Large intestine (tissue), 3 donors: ENCODE measurements at regions not wholly inside any gene's neighbourhood (a gene's known extent, or its start where the extent isn't known, plus 50 kb on each side); places are given as distances from the start of the nearest gene placed in this dataset.
"Not testable (repeated sequence)": the region's sequence is repeated elsewhere in the genome, so short reads cannot be mapped to it uniquely, and the experiment has no call there.

Source experiments
- DNase-seq, 2 donors: peaks; one replicate each; pipeline versions ENCODE4 v3.0.0 to v3.0.0-alpha.2; 2013
- H3K27ac ChIP-seq: one replicate; pipeline ENCODE4 v1.5.1; 2013; ENCODE audit warnings: low read length
- H3K27me3 ChIP-seq: 2 replicates; pipeline ENCODE4 v1.6.1; 2013; ENCODE audit warnings: low read length; ENCODE audit not compliant: control insufficient read depth, insufficient read depth
- H3K36me3 ChIP-seq: 2 replicates; pipeline ENCODE4 v1.6.1; 2013; ENCODE audit warnings: low read length; ENCODE audit not compliant: control insufficient read depth, insufficient read depth
- H3K4me1 ChIP-seq: one replicate; pipeline ENCODE4 v1.6.1; 2013; ENCODE audit warnings: low read length; ENCODE audit not compliant: control insufficient read depth, insufficient read depth
- H3K4me3 ChIP-seq: one replicate; pipeline ENCODE4 v1.5.1; 2013; ENCODE audit warnings: low read length
- H3K9me3 ChIP-seq: one replicate; pipeline ENCODE4 v1.6.1; 2013; ENCODE audit warnings: mild to moderate bottlenecking, low read depth, low read length, moderate library complexity; ENCODE audit not compliant: control insufficient read depth
- WGBS: methylation state at CpG from one replicate; pipeline ENCODE4 v1.1.5; 2013; ENCODE audit warnings: low lambda C conversion rate; ENCODE audit not compliant: insufficient coverage; 5-methylcytosine and 5-hydroxymethylcytosine counted together

DNA sequence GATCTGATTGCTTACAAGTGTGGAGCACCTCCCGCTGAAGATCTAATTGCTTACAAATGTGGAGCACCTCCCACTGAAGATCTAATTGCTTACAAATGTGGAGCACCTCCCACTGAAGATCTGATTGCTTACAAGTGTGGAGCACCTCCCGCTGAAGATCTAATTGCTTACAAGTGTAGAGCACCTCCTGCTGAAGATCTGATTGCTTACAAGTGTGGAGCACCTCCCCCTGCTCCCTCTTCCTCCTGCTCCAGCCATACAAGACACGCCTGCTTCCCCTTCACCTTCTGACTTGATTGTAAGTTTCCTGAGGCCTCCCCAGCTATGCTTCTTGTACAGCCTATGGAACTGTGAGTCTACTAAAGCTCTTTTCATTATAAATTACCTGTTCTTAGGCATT is 1014.9 kb downstream of the SOCS6 start:
- not testable (repeated sequence) for DNase-seq, H3K36me3 ChIP-seq, H3K27ac ChIP-seq, H3K9me3 ChIP-seq, H3K4me1 ChIP-seq, H3K27me3 ChIP-seq, H3K4me3 ChIP-seq
- WGBS = no CpG with 5 or more reads among the region's 3 CpGs

DNA sequence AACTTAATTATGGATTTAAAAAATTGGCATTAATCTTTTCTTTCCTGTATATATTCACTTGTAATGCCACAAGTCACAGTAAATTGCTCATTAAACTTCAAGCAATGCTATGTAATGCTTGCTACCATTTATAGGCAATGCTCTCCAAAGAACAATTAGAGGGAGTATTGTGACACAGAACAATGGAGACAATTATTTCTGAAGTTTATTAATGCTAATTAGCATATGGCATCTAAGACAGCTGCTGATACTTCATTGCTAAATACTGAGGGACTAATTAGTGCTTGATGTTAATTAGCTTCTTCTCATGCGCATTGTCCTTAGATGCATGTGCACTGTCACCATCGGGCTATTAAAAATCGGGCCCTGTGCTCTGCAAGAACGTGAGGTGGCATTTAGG is 1012.8 kb downstream of the SOCS6 start:
- no peaks in the 10 kb centered on the region for H3K9me3 ChIP-seq
- DNase-seq = no peak
- H3K27ac ChIP-seq = no peak overlapping the region
- H3K36me3 ChIP-seq = no peaks in the 10 kb centered on the region
- no peak overlapping the region for H3K4me3 ChIP-seq
- no peaks in the 10 kb centered on the region for H3K27me3 ChIP-seq
- no peaks in the 10 kb centered on the region for H3K4me1 ChIP-seq
- no CpG with 5 or more reads among the region's 4 CpGs for WGBS

DNA sequence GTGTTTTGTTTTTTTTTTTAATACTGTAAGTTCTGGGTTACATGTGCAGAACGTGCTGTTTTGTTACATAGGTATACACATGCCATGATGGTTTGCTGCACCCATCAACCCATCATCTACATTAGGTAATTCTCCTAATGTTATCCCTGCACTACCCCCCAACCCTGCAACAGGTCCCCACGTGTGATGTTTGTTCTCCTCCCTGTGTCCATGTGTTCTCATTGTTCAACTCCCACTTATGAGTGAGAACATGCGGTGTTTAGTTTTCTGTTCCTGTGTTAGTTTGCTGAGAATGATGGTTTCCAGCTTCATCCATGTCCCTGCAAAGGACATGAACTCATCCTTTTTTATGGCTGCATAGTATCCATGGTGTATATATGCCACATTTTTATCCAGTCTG is 1005.4 kb downstream of the SOCS6 start:
- H3K36me3 ChIP-seq, H3K4me1 ChIP-seq, DNase-seq, H3K4me3 ChIP-seq, H3K27me3 ChIP-seq, H3K27ac ChIP-seq, H3K9me3 ChIP-seq: not testable (repeated sequence)
- WGBS = no CpG with 5 or more reads among the region's 3 CpGs

DNA sequence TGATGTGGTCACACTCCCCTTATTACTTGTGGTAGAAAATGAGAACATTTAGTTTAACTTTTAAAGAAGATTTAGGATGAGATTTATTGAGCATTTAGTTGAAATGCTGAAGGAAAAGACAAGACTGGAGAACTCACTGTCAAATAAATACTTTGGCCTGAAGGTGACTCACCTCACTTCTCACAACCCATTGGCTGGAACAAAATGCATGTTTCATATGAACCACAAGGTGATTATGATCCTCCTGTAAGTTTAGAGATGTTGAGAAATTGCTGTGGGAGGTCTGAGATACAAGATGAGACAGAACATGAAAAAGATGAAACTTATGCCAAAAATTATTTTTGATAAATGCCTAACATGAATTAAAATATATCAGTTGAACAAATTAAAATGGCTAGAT is 1004.5 kb downstream of the SOCS6 start:
- Histone ChIP-seq H3K4me3 (no peak overlapping the region), H3K36me3 (no peaks in the 10 kb centered on the region), H3K9me3 (no peaks in the 10 kb centered on the region), H3K4me1 (no peaks in the 10 kb centered on the region), H3K27ac (no peak overlapping the region), H3K27me3 (no peaks in the 10 kb centered on the region)
- no peak for DNase-seq

DNA sequence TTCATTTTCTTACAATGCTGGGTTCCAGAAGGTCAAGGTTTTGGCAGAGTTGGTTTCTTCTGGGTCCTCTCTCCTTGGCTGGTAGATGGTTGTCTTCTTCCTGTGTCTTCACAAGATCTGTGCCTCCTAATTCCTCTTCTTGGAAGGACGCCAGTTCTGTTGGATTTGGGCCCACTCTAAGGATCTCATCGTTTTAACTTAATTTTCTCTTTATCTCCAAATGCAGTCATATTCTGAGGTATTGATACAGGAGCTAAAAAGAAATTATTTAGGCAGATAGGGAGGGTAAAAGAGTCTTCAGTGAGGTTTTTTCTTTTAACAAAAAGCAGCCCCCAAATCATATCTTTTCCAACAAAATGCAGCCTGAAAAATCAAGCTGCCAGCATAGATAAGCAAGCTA is 998.4 kb downstream of the SOCS6 start:
- Histone ChIP-seq H3K9me3 (no peaks in the 10 kb centered on the region), H3K27me3 (no peaks in the 10 kb centered on the region)
- no CpG with 5 or more reads among the region's 2 CpGs for WGBS

DNA sequence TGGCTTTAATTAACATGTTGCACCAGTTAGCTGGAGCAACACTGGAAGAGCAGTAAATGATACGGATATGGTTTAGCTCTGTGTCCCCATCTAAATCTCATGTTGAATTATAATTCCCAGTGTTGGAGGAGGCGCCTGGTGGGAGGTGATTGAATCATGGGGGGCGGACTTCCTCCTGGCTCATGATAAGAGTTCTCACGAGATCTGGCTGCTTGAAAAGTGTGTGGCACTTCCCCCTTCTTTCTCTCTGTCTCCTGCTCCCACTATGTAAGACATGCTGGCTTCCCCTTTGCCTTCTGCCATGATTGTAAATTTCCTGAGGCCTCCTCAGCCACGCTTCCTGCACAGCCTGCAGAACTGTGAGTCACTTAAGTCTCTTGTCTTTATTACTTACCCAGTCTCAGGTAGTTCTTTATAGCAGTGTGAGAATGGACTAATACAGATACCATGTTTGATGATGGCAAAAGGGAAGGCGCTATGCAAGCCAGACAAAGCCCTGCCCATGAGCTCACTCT is 963.6 kb downstream of the SOCS6 start:
- no peaks in the 10 kb centered on the region for H3K36me3 ChIP-seq
- H3K27ac ChIP-seq = no peak overlapping the region
- DNase-seq = no peak
- H3K4me3 ChIP-seq = no peak overlapping the region
- no CpG with 5 or more reads among the region's 6 CpGs for WGBS
- no peaks in the 10 kb centered on the region for H3K4me1 ChIP-seq
- no peaks in the 10 kb centered on the region for H3K9me3 ChIP-seq
- no peaks in the 10 kb centered on the region for H3K27me3 ChIP-seq

More for the DNA sequence above, 998.4 kb downstream of the SOCS6 start:
- DNase-seq = no peak
- H3K36me3 ChIP-seq = no peaks in the 10 kb centered on the region
- H3K4me3 ChIP-seq = no peak overlapping the region
- H3K27ac ChIP-seq = no peak overlapping the region
- H3K4me1 ChIP-seq = no peaks in the 10 kb centered on the region

DNA sequence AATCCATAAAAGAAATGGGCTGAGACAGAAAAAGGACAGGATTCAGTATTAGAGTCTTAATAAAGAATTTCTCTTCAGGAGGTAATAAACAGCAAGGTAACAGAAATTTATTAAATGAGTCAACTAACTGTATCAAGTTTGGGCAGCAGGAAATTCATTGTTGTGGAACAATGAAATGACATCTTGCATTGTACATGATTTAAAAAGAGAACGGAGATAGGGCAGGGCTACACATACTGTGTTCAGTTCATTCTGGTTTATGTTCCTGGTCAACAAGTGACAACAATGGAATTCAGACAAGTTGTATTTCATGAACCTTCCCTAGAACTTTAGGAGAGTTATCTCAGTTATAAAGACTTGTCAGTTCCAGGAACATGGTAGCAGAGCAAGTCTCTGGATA is 961.3 kb downstream of the SOCS6 start:
- Histone ChIP-seq H3K9me3 (no peaks in the 10 kb centered on the region), H3K27ac (no peak overlapping the region), H3K4me3 (no peak overlapping the region), H3K36me3 (no peaks in the 10 kb centered on the region), H3K4me1 (no peaks in the 10 kb centered on the region), H3K27me3 (no peaks in the 10 kb centered on the region)
- WGBS = no CpG with 5 or more reads among the region's 1 CpG
- DNase-seq = no peak

DNA sequence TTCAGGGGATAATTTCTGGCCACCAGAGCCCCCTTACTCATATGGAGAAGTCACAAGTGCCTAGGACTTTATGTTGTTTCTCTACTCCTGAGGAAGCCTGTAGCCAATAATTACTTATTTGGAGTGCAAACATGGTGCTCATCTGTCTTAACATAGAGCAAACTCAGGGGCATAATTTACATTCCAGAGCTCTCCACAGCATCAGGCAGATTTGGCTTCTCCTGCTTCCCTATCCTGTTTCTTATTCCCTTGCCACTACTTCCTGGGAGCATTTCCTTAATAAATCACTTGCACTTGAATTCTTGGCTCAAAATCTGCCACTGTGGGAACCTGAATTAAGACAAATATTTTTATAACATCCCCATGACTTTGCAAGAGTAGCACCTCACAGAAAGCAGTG is 960.9 kb downstream of the SOCS6 start:
- no peaks in the 10 kb centered on the region for H3K36me3 ChIP-seq
- no peak overlapping the region for H3K4me3 ChIP-seq
- no peaks in the 10 kb centered on the region for H3K4me1 ChIP-seq
- no peak overlapping the region for H3K27ac ChIP-seq
- no peaks in the 10 kb centered on the region for H3K27me3 ChIP-seq
- no peaks in the 10 kb centered on the region for H3K9me3 ChIP-seq
- DNase-seq = no peak

DNA sequence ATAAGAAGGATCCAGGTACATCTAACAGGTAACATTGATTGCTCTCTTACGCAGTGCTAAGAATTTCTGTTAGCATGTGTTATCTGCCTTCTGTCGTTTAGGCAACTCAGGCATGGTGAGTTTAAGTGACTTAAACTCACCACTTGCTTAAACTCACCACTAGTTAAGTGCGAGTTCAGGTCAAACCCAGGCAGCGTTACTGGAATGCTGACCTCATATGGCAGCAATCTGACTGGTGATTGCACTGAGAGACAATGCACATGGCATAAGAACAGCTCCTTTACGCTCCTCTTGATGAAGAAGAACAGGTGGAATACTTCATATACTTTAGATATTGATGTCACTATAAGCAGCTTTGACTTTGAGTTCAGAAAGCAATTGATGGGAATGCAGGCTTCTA is 954.1 kb downstream of the SOCS6 start:
- H3K9me3 ChIP-seq = no peaks in the 10 kb centered on the region
- H3K27ac ChIP-seq = no peak overlapping the region
- WGBS = no CpG with 5 or more reads among the region's 5 CpGs
- H3K4me3 ChIP-seq = no peak overlapping the region
- H3K36me3 ChIP-seq = no peaks in the 10 kb centered on the region
- H3K27me3 ChIP-seq = no peaks in the 10 kb centered on the region
- H3K4me1 ChIP-seq = no peaks in the 10 kb centered on the region
- DNase-seq = no peak

DNA sequence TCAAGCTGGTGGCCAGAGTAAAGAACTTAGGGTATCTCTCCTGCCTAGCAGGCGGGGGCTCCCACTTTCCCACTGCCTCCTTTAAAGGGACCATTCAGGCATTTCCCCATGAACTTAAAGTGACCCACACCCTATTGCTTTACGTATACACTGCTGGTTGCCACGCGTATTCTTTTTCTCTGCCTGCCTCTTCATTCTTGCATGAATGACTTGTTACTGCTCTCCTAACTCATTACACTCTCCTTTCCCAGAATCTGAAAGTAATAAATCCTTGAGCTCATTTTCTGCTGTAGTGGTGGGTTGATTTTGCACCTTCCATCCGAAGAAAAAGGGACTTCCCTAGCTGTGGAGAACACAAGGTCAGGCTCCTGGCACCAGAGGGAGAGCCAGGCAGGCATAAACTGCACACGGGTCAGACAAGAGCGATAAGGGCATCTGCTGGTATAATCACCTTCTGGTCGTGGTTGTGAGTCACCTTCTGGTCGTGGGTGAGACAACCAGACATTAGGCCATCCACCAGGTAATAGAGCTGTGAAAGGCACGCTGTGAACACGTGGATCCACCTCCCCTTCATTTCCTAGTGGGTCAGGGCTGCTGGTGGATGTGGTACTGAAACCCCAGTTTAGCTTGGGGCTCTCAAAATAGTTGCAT is 950.3 kb downstream of the SOCS6 start:
- no peaks in the 10 kb centered on the region for H3K4me1 ChIP-seq
- no peak for DNase-seq
- WGBS = 86% methylated on average over 3 of the region's 11 CpGs

DNA sequence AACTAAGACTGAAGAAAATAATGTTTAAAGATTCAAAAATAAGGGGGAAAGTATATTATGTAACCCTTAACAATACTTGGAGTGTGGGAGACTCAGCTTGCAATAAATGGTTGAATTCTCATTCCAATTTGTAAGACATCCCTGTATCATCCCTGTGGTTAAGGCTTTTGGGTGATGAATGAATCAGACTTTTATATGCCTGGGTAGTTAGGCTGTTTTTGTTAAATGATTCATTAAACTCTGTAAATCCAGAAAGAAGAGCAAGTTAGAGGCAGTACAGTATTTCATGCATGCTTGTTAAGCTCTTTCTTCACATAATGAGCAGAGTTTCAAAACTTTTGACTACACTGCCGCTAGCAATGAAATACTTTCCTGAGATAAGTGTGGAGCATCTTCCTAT is 948.8 kb downstream of the SOCS6 start:
- H3K36me3 ChIP-seq = no peaks in the 10 kb centered on the region
- no CpG with 5 or more reads among the region's 1 CpG for WGBS
- no peak for DNase-seq
- no peaks in the 10 kb centered on the region for H3K9me3 ChIP-seq
- H3K4me3 ChIP-seq = no peak overlapping the region
- no peak overlapping the region for H3K27ac ChIP-seq
- no peaks in the 10 kb centered on the region for H3K4me1 ChIP-seq
- no peaks in the 10 kb centered on the region for H3K27me3 ChIP-seq

More for the DNA sequence above, 950.3 kb downstream of the SOCS6 start:
- H3K27me3 ChIP-seq = no peaks in the 10 kb centered on the region
- no peak overlapping the region for H3K27ac ChIP-seq
- no peak overlapping the region for H3K4me3 ChIP-seq
- no peaks in the 10 kb centered on the region for H3K36me3 ChIP-seq
- no peaks in the 10 kb centered on the region for H3K9me3 ChIP-seq
